GM18505 (cell line): ENCODE measurements at regions not wholly inside any gene's neighbourhood (a gene's known extent, or its start where the extent isn't known, plus 50 kb on each side); places are given as distances from the start of the nearest gene placed in this dataset.

Source experiments
- ATAC-seq: cut with Tn5 transposase; IDR thresholded peaks from one replicate; pipeline ENCODE4 v1.9.1; 2021; ENCODE audit not compliant: unreplicated experiment
- POLR2A ChIP-seq: IDR thresholded peaks from 4 replicates; pipeline ENCODE4 v1.6.1; 2011; ENCODE audit warnings: borderline replicate concordance; ENCODE audit not compliant: insufficient read depth, insufficient read length; ENCODE audit errors: extremely low read depth

GRCh38 chr5:3704661-3705060, 109.0 kb downstream of the IRX1 start:
- TF ChIP-seq POLR2A = no peak
- no peak for ATAC-seq

GRCh38 chr5:3709068-3709716, 113.6 kb downstream of the IRX1 start:
- TF ChIP-seq POLR2A = no peak
- ATAC-seq = no peak

- TF ChIP-seq POLR2A = no peak
- ATAC-seq = no peak
These were observed 114.2 kb downstream of the IRX1 start for GRCh38 chr5:3709717-3710348.

- TF ChIP-seq POLR2A = no peak
- ATAC-seq = no peak
These were observed 119.4 kb downstream of the IRX1 start for GRCh38 chr5:3715062-3715461.

- no peak for ATAC-seq
- TF ChIP-seq POLR2A = no peak
These were observed 134.0 kb downstream of the IRX1 start for GRCh38 chr5:3729631-3730030.

GRCh38 chr5:3734632-3735031, 139.0 kb downstream of the IRX1 start:
- ATAC-seq = no peak
- no peak for TF ChIP-seq POLR2A

GRCh38 chr5:3736466-3736865, 140.8 kb downstream of the IRX1 start:
- no peak for ATAC-seq
- no peak for TF ChIP-seq POLR2A

- no peak for ATAC-seq
These were observed 141.3 kb downstream of the IRX1 start for GRCh38 chr5:3736926-3737325.

GRCh38 chr5:3738919-3739318, 143.3 kb downstream of the IRX1 start:
- no peak for ATAC-seq
- no peak for TF ChIP-seq POLR2A

More at GRCh38 chr5:3736926-3737325, 141.3 kb downstream of the IRX1 start:
- TF ChIP-seq POLR2A = no peak

- no peak for ATAC-seq
- no peak for TF ChIP-seq POLR2A
These were observed 145.1 kb downstream of the IRX1 start for GRCh38 chr5:3740546-3741373.

- no peak for TF ChIP-seq POLR2A
- no peak for ATAC-seq
These were observed 145.7 kb downstream of the IRX1 start for GRCh38 chr5:3741374-3741770.

- ATAC-seq = no peak
- TF ChIP-seq POLR2A = no peak
These were observed 147.1 kb downstream of the IRX1 start for GRCh38 chr5:3742750-3743149.

GRCh38 chr5:3751846-3752245, 156.2 kb downstream of the IRX1 start:
- ATAC-seq = no peak
- TF ChIP-seq POLR2A = no peak
